ENCODE measurements at regions not wholly inside any gene's neighbourhood (a gene's known extent, or its start where the extent isn't known, plus 50 kb on each side); places are given as distances from the start of the nearest gene placed in this dataset.

GRCh38 chr21:32127081-32127480 lies 151.8 kb downstream of the MIS18A start:
- ATAC-seq, result no peak
- intact Hi-C loops (cut with DNase I), result loop anchor here (10.0 kb wide), 1 partner anchor 58 kb away; no protein-coding TSS in a partner anchor

GRCh38 chr21:32122082-32122481 lies 156.8 kb downstream of the MIS18A start:
- Histone ChIP-seq H3K9me3 (peaks cover 0 to 16% (median 0%) of the 10 kb centered on the region in 3 donors), H3K27me3 (no peaks in the 10 kb centered on the region), H3K27ac (no peak overlapping the region), H3K4me3 (no peak overlapping the region), H3K4me1 (no peaks in the 10 kb centered on the region), H3K36me3 (replicated peaks in 1 of 2; ENCODE audit: insufficient read depth in 1 of 2, low read depth in 2 of 2) (no peaks in the 10 kb centered on the region)
- no peak for DNase-seq
- no peak for ATAC-seq
- 82 to 83% methylated on average over 2 of the region's 2 CpGs for WGBS, 2 donors
- intact Hi-C loops (cut with DNase I), result loop anchor here (10.0 kb wide), 1 partner anchor 63 kb away; no protein-coding TSS in a partner anchor
- TF ChIP-seq POLR2A (IDR thresholded peaks at IDR 0.05) (no peak), CTCF (IDR thresholded peaks at IDR 0.05) (no peak)

More at GRCh38 chr21:32127081-32127480, 151.8 kb downstream of the MIS18A start:
- WGBS, 2 donors, result 85 to 88% methylated on average over 3 of the region's 3 CpGs
- no peak for DNase-seq
- no peak overlapping the region for H3K27ac ChIP-seq
- no peaks in the 10 kb centered on the region for H3K4me1 ChIP-seq
- H3K36me3 ChIP-seq (replicated peaks in 1 of 2; ENCODE audit: insufficient read depth in 1 of 2, low read depth in 2 of 2), result no peaks in the 10 kb centered on the region
- no peak for TF ChIP-seq POLR2A (IDR thresholded peaks at IDR 0.05)
- no peak for TF ChIP-seq CTCF (IDR thresholded peaks at IDR 0.05)
- peaks cover 0 to 8% (median 0%) of the 10 kb centered on the region in 3 donors for H3K9me3 ChIP-seq
- H3K27me3 ChIP-seq, result no peaks in the 10 kb centered on the region
- no peak overlapping the region for H3K4me3 ChIP-seq

GRCh38 chr21:32120230-32120629 lies 158.6 kb downstream of the MIS18A start:
- ATAC-seq, result no peak
- no peaks in the 10 kb centered on the region for H3K36me3 ChIP-seq (replicated peaks in 1 of 2; ENCODE audit: insufficient read depth in 1 of 2, low read depth in 2 of 2)
- H3K4me1 ChIP-seq, result no peaks in the 10 kb centered on the region
- 77% methylated on average over 3 of the region's 3 CpGs for WGBS, 2 donors
- no peak for DNase-seq
- no peak for TF ChIP-seq CTCF (IDR thresholded peaks at IDR 0.05)
- no peak for TF ChIP-seq POLR2A (IDR thresholded peaks at IDR 0.05)
- H3K27me3 ChIP-seq, result no peaks in the 10 kb centered on the region
- peaks cover 0 to 16% (median 0%) of the 10 kb centered on the region in 3 donors for H3K9me3 ChIP-seq
- H3K4me3 ChIP-seq, result no peak overlapping the region
- no peak overlapping the region for H3K27ac ChIP-seq
- intact Hi-C loops (cut with DNase I), result loop anchor here (10.0 kb wide), 1 partner anchor 65 kb away; no protein-coding TSS in a partner anchor

GRCh38 chr21:32119811-32120210 lies 159.0 kb downstream of the MIS18A start:
- ATAC-seq, result no peak
- intact Hi-C loops (cut with DNase I), result loop anchor here (10.0 kb wide), 1 partner anchor 65 kb away; no protein-coding TSS in a partner anchor
- Histone ChIP-seq H3K27me3 (no peaks in the 10 kb centered on the region), H3K4me3 (no peak overlapping the region), H3K36me3 (replicated peaks in 1 of 2; ENCODE audit: insufficient read depth in 1 of 2, low read depth in 2 of 2) (no peaks in the 10 kb centered on the region), H3K9me3 (peaks cover 0 to 16% (median 0%) of the 10 kb centered on the region in 3 donors), H3K4me1 (no peaks in the 10 kb centered on the region), H3K27ac (no peak overlapping the region)
- no peak for TF ChIP-seq CTCF (IDR thresholded peaks at IDR 0.05)
- no peak for TF ChIP-seq POLR2A (IDR thresholded peaks at IDR 0.05)
- WGBS, 2 donors, result 84 to 92% methylated on average over 1 of the region's 1 CpG
- no peak for DNase-seq

GRCh38 chr21:32119389-32119788 lies 159.5 kb downstream of the MIS18A start:
- intact Hi-C loops (cut with DNase I), result no loop called here
- H3K9me3 ChIP-seq, result peaks cover 0 to 16% (median 0%) of the 10 kb centered on the region in 3 donors
- no peaks in the 10 kb centered on the region for H3K4me1 ChIP-seq
- DNase-seq, result no peak
- no peak overlapping the region for H3K4me3 ChIP-seq
- no peak for ATAC-seq
- no peaks in the 10 kb centered on the region for H3K36me3 ChIP-seq (replicated peaks in 1 of 2; ENCODE audit: insufficient read depth in 1 of 2, low read depth in 2 of 2)
- H3K27me3 ChIP-seq, result no peaks in the 10 kb centered on the region
- TF ChIP-seq CTCF (IDR thresholded peaks at IDR 0.05) (no peak), POLR2A (IDR thresholded peaks at IDR 0.05) (no peak)
- H3K27ac ChIP-seq, result no peak overlapping the region
- WGBS, 2 donors, result 55 to 64% methylated on average over 4 of the region's 4 CpGs
